BE2C (cell line): ENCODE measurements at regions not wholly inside any gene's neighbourhood (a gene's known extent, or its start where the extent isn't known, plus 50 kb on each side); places are given as distances from the start of the nearest gene placed in this dataset.

Experiments
- DNase-seq: peaks from one replicate; pipeline ENCODE4 v3.0.0-alpha.2; 2020
- H3K27me3 ChIP-seq: fragments of 250-450 bp; sonication (Bioruptor Pico); 2 replicates; pipeline ENCODE4 v1.5.1; 2020; ENCODE audit warnings: mild to moderate bottlenecking
- H3K36me3 ChIP-seq: fragments of 250-450 bp; sonication (Bioruptor Pico); 2 replicates; pipeline ENCODE4 v1.5.1; 2020; ENCODE audit warnings: mild to moderate bottlenecking
- H3K4me1 ChIP-seq: fragments of 250-450 bp; sonication (Bioruptor Pico); 2 replicates; pipeline ENCODE4 v1.5.1; 2020
- H3K4me3 ChIP-seq: 2 replicates; pipeline ENCODE4 v1.5.1; 2011; ENCODE audit warnings: low read depth, low read length
- H3K9me3 ChIP-seq: fragments of 250-450 bp; sonication (Bioruptor Pico); 2 replicates; pipeline ENCODE4 v1.5.1; 2020
- CTCF ChIP-seq: IDR thresholded peaks from 2 replicates; pipeline ENCODE4 v1.5.1; 2012; ENCODE audit warnings: mild to moderate bottlenecking, low read depth, low read length

- Histone ChIP-seq H3K9me3 (no peaks in the 10 kb centered on the region), H3K4me1 (no peaks in the 10 kb centered on the region), H3K27me3 (no peaks in the 10 kb centered on the region), H3K4me3 (no peak overlapping the region), H3K36me3 (no peaks in the 10 kb centered on the region)
- no peak for DNase-seq
- TF ChIP-seq CTCF, result no peak
Measured at GRCh38 chr6:71498638-71499037, 210.0 kb downstream of the OGFRL1 start.

GRCh38 chr6:71499667-71500066 is 211.1 kb downstream of the OGFRL1 start:
- H3K27me3 ChIP-seq, result no peaks in the 10 kb centered on the region
- no peaks in the 10 kb centered on the region for H3K36me3 ChIP-seq
- no peak for DNase-seq
- no peaks in the 10 kb centered on the region for H3K4me1 ChIP-seq
- no peak overlapping the region for H3K4me3 ChIP-seq
- no peak for TF ChIP-seq CTCF
- no peaks in the 10 kb centered on the region for H3K9me3 ChIP-seq

- H3K9me3 ChIP-seq, result no peaks in the 10 kb centered on the region
- H3K4me1 ChIP-seq, result no peaks in the 10 kb centered on the region
- no peak for TF ChIP-seq CTCF
- DNase-seq, result no peak
- H3K36me3 ChIP-seq, result no peaks in the 10 kb centered on the region
- H3K27me3 ChIP-seq, result 0 out of 2 replicates have a peak, but pooled peaks cover 5% of the 10 kb centered on the region
- H3K4me3 ChIP-seq, result no peak overlapping the region
Measured at GRCh38 chr6:71502168-71502567, 213.6 kb downstream of the OGFRL1 start.

GRCh38 chr6:71502956-71503355 is 214.3 kb downstream of the OGFRL1 start:
- H3K4me3 ChIP-seq, result no peak overlapping the region
- H3K27me3 ChIP-seq, result 0 out of 2 replicates have a peak, but pooled peaks cover 5% of the 10 kb centered on the region
- no peaks in the 10 kb centered on the region for H3K9me3 ChIP-seq
- no peaks in the 10 kb centered on the region for H3K36me3 ChIP-seq
- H3K4me1 ChIP-seq, result no peaks in the 10 kb centered on the region
- TF ChIP-seq CTCF, result no peak
- DNase-seq, result no peak

- Histone ChIP-seq H3K4me1 (no peaks in the 10 kb centered on the region), H3K4me3 (no peak overlapping the region), H3K36me3 (no peaks in the 10 kb centered on the region), H3K9me3 (no peaks in the 10 kb centered on the region), H3K27me3 (0 out of 2 replicates have a peak, but pooled peaks cover 5% of the 10 kb centered on the region)
- TF ChIP-seq CTCF, result no peak
- DNase-seq, result no peak
Measured at GRCh38 chr6:71507183-71507582, 218.6 kb downstream of the OGFRL1 start.

GRCh38 chr6:71509191-71510005 is 220.8 kb downstream of the OGFRL1 start:
- Histone ChIP-seq H3K27me3 (0 out of 2 replicates have a peak, but pooled peaks cover 5% of the 10 kb centered on the region), H3K9me3 (no peaks in the 10 kb centered on the region), H3K4me3 (no peak overlapping the region), H3K36me3 (no peaks in the 10 kb centered on the region), H3K4me1 (no peaks in the 10 kb centered on the region)
- TF ChIP-seq CTCF, result no peak
- no peak for DNase-seq
